ENCODE measurements at regions not wholly inside any gene's neighbourhood (a gene's known extent, or its start where the extent isn't known, plus 50 kb on each side); places are given as distances from the start of the nearest gene placed in this dataset.

DNA sequence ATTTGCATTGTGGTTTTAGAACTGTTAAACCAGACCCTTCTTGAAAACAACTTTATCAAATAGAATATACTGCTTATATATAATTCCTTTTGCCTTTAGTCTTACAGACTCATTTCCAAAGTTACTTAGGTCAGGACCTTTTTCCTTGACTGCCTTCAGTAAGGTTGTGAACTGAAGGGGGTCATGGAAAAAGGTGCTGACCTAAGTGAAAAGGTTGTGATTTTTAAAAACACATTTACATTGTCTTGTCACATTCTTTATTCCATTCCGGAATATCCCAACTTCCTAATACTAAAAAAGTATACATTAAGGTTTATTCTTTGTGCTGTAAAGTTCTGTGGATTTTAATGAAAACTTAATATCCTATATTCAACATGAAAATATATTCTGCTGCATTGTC is 581.4 kb downstream of the SOCS6 start:
- H3K9me3 ChIP-seq = peaks cover 0 to 2% (median 0%) of the 10 kb centered on the region in 4 donors
- no peaks in the 10 kb centered on the region for H3K36me3 ChIP-seq
- no peaks in the 10 kb centered on the region for H3K27me3 ChIP-seq
- no peak for DNase-seq
- intact Hi-C loops (cut with DNase I) = no loop called here
- TF ChIP-seq, protein P1, sequence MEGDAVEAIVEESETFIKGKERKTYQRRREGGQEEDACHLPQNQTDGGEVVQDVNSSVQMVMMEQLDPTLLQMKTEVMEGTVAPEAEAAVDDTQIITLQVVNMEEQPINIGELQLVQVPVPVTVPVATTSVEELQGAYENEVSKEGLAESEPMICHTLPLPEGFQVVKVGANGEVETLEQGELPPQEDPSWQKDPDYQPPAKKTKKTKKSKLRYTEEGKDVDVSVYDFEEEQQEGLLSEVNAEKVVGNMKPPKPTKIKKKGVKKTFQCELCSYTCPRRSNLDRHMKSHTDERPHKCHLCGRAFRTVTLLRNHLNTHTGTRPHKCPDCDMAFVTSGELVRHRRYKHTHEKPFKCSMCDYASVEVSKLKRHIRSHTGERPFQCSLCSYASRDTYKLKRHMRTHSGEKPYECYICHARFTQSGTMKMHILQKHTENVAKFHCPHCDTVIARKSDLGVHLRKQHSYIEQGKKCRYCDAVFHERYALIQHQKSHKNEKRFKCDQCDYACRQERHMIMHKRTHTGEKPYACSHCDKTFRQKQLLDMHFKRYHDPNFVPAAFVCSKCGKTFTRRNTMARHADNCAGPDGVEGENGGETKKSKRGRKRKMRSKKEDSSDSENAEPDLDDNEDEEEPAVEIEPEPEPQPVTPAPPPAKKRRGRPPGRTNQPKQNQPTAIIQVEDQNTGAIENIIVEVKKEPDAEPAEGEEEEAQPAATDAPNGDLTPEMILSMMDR (IDR thresholded peaks at IDR 0.05) = no peak
- TF ChIP-seq EP300 (IDR thresholded peaks at IDR 0.05) (no peak), POLR2A (IDR thresholded peaks at IDR 0.05) (no peak), POLR2AphosphoS5 (IDR thresholded peaks at IDR 0.05) (no peak)
- WGBS, 2 donors = 83 to 95% methylated on average over 1 of the region's 1 CpG
- H3K4me3 ChIP-seq = no peak overlapping the region
- no peaks in the 10 kb centered on the region for H3K4me1 ChIP-seq
- H3K27ac ChIP-seq = no peak overlapping the region

DNA sequence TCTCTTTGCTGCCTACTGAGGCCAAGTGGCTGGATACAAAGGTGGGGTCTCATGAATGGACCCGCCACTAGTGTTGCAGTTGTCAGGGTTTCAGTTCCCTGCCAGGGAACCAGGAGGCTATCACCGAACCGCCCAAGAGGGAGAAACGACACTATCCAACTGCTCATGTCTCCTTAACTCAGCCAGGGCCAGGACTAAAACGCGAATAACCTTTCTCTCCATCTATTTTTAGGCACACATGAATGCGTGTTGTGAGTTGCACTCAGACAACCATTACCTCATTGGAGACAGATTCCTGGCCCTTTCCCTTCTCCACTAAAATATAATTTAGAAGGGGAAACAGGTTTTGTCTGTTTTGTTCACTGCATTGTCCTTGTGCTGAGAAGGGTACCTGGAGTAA is 559.5 kb downstream of the SOCS6 start:
- WGBS, 2 donors = 88 to 91% methylated on average over 7 of the region's 7 CpGs
- intact Hi-C loops (cut with DNase I) = no loop called here
- no peaks in the 10 kb centered on the region for H3K36me3 ChIP-seq

DNA sequence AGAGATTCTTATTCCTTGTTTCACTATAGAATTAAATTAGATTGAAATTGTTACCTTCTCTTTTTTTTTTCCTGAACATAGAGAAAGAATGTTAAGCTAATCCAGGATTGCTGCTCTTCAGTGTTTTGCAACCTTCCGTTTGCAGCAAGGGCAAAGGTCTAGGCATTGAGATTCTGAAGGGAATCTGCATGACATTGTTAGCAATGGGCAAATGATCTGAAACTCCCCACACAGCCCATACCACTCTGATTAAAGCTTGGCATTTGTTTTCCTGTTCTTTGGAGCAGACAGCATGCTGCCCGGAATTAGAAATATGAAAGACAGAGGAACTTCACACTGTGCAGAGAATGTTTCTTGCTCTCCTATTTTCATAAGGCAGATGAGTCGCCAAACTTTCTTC is 551.8 kb downstream of the SOCS6 start:
- WGBS, 2 donors = 62 to 80% methylated on average over 3 of the region's 3 CpGs
- no peak overlapping the region for H3K27ac ChIP-seq
- DNase-seq = no peak
- H3K27me3 ChIP-seq = no peaks in the 10 kb centered on the region
- H3K4me3 ChIP-seq = no peak overlapping the region
- TF ChIP-seq POLR2AphosphoS5 (IDR thresholded peaks at IDR 0.05) (no peak), EP300 (IDR thresholded peaks at IDR 0.05) (no peak), POLR2A (IDR thresholded peaks at IDR 0.05) (no peak)
- TF ChIP-seq, protein P1 (IDR thresholded peaks at IDR 0.05) = no peak
- intact Hi-C loops (cut with DNase I) = no loop called here
- H3K9me3 ChIP-seq = no peaks in the 10 kb centered on the region
- H3K36me3 ChIP-seq = no peaks in the 10 kb centered on the region
- no peaks in the 10 kb centered on the region for H3K4me1 ChIP-seq

More for the DNA sequence above, 559.5 kb downstream of the SOCS6 start:
- H3K9me3 ChIP-seq = no peaks in the 10 kb centered on the region
- TF ChIP-seq, protein P1 (IDR thresholded peaks at IDR 0.05) = no peak
- TF ChIP-seq POLR2A (IDR thresholded peaks at IDR 0.05) (no peak), POLR2AphosphoS5 (IDR thresholded peaks at IDR 0.05) (no peak), EP300 (IDR thresholded peaks at IDR 0.05) (no peak)
- no peak overlapping the region for H3K27ac ChIP-seq
- no peak overlapping the region for H3K4me3 ChIP-seq
- H3K4me1 ChIP-seq = no peaks in the 10 kb centered on the region
- DNase-seq = no peak
- no peaks in the 10 kb centered on the region for H3K27me3 ChIP-seq

GRCh38 chr18:70827632-70828031 is 538.8 kb downstream of the SOCS6 start:
- TF ChIP-seq POLR2A (IDR thresholded peaks at IDR 0.05) = no peak
- TF ChIP-seq, protein P1 (IDR thresholded peaks at IDR 0.05) = no peak
- TF ChIP-seq POLR2AphosphoS5 (IDR thresholded peaks at IDR 0.05) = no peak
- TF ChIP-seq EP300 (IDR thresholded peaks at IDR 0.05) = no peak
- Histone ChIP-seq H3K27me3 (no peaks in the 10 kb centered on the region), H3K4me1 (no peaks in the 10 kb centered on the region), H3K27ac (no peak overlapping the region), H3K9me3 (no peaks in the 10 kb centered on the region), H3K4me3 (no peak overlapping the region), H3K36me3 (no peaks in the 10 kb centered on the region)
- intact Hi-C loops (cut with DNase I) = no loop called here
- DNase-seq = no peak
- WGBS, 2 donors = 59 to 73% methylated on average over 3 of the region's 3 CpGs

- no peaks in the 10 kb centered on the region for H3K4me1 ChIP-seq
- no peak overlapping the region for H3K4me3 ChIP-seq
- no peak overlapping the region for H3K27ac ChIP-seq
- no peak for TF ChIP-seq POLR2AphosphoS5 (IDR thresholded peaks at IDR 0.05)
- no peak for TF ChIP-seq POLR2A (IDR thresholded peaks at IDR 0.05)
- TF ChIP-seq, protein P1 (IDR thresholded peaks at IDR 0.05) = no peak
- no peak for TF ChIP-seq EP300 (IDR thresholded peaks at IDR 0.05)
- no peaks in the 10 kb centered on the region for H3K27me3 ChIP-seq
- WGBS, 2 donors = 83 to 92% methylated on average over 2 of the region's 2 CpGs
- intact Hi-C loops (cut with DNase I) = no loop called here
- no peak for DNase-seq
- H3K36me3 ChIP-seq = no peaks in the 10 kb centered on the region
- no peaks in the 10 kb centered on the region for H3K9me3 ChIP-seq
Observed at GRCh38 chr18:70826571-70826970, 537.7 kb downstream of the SOCS6 start.
